ENCODE measurements at regions not wholly inside any gene's neighbourhood (a gene's known extent, or its start where the extent isn't known, plus 50 kb on each side); places are given as distances from the start of the nearest gene placed in this dataset.

DNA sequence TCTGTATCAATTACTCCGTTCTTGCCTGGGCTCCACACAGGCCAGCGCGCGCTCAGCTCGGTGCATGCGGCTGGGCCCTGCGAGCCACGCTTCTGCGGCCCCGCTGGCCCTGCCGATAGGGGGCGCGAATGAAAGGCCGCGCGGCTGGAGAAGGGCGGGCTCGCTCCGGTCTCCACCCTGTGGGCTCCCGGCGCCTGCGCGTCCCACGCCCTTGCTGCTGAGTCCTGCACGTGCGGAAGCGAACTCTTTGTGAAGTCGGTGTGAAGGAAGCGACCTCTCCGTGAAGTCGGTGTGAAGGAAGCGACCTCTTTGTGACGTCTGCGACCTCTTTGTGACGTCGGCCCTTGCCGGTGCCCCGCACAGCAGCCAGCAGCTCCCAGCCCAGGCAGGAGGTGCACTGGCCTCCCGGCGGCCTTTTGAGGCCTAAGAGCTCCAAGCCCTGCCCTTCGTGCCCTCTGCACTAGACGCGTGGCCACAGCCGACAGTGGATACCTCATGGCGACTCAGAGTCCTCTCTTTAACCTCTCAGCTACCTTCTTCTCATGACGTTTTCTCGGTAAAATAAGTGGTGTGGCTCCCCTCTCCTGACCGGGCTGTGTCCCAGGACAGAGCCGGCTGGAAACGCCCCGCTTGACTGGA lies 391.9 kb upstream of the RAB6C start (continued):
- TF ChIP-seq, protein P1, sequence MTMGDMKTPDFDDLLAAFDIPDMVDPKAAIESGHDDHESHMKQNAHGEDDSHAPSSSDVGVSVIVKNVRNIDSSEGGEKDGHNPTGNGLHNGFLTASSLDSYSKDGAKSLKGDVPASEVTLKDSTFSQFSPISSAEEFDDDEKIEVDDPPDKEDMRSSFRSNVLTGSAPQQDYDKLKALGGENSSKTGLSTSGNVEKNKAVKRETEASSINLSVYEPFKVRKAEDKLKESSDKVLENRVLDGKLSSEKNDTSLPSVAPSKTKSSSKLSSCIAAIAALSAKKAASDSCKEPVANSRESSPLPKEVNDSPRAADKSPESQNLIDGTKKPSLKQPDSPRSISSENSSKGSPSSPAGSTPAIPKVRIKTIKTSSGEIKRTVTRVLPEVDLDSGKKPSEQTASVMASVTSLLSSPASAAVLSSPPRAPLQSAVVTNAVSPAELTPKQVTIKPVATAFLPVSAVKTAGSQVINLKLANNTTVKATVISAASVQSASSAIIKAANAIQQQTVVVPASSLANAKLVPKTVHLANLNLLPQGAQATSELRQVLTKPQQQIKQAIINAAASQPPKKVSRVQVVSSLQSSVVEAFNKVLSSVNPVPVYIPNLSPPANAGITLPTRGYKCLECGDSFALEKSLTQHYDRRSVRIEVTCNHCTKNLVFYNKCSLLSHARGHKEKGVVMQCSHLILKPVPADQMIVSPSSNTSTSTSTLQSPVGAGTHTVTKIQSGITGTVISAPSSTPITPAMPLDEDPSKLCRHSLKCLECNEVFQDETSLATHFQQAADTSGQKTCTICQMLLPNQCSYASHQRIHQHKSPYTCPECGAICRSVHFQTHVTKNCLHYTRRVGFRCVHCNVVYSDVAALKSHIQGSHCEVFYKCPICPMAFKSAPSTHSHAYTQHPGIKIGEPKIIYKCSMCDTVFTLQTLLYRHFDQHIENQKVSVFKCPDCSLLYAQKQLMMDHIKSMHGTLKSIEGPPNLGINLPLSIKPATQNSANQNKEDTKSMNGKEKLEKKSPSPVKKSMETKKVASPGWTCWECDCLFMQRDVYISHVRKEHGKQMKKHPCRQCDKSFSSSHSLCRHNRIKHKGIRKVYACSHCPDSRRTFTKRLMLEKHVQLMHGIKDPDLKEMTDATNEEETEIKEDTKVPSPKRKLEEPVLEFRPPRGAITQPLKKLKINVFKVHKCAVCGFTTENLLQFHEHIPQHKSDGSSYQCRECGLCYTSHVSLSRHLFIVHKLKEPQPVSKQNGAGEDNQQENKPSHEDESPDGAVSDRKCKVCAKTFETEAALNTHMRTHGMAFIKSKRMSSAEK (CRISPR knock-in tag; IDR thresholded peaks at IDR 0.05; ENCODE audit: borderline replicate concordance) = 0 out of 2 replicates have a peak, but pooled peaks have one; percentile 36
- TF ChIP-seq ZNF671 (CRISPR knock-in tag; IDR thresholded peaks at IDR 0.05) (no peak), ZNF232 (CRISPR knock-in tag; IDR thresholded peaks at IDR 0.05) (peak; percentile 90), ZNF219 (CRISPR knock-in tag; IDR thresholded peaks at IDR 0.05; ENCODE audit: borderline replicate concordance) (peak; percentile 68; the same call in 1 of the 2 replicates), SP1 (CRISPR knock-in tag; conservative IDR thresholded peaks at IDR 0.05) (peak; percentile 81), JUN (CRISPR knock-in tag; IDR thresholded peaks at IDR 0.05) (peak; percentile 69; the same call in 1 of the 2 replicates), FOXP1 (CRISPR knock-in tag; IDR thresholded peaks at IDR 0.05; ENCODE audit: borderline replicate concordance) (peak; percentile 98), CREB1 (CRISPR knock-in tag; IDR thresholded peaks at IDR 0.05) (peak; percentile 86), TP53 (CRISPR knock-in tag; IDR thresholded peaks at IDR 0.05) (peak; percentile 95), NFYB (CRISPR knock-in tag; conservative IDR thresholded peaks at IDR 0.05; ENCODE audit: low read depth) (0 out of 2 replicates have a peak, but pooled peaks have one; percentile 29), NR3C1 (CRISPR knock-in tag; conservative IDR thresholded peaks at IDR 0.05; ENCODE audit: low read depth) (peak; percentile 88; the same call in 1 of the 2 replicates), NFE2L1 (CRISPR knock-in tag; IDR thresholded peaks at IDR 0.05) (peak; percentile 94), ZNF317 (CRISPR knock-in tag; IDR thresholded peaks at IDR 0.05; ENCODE audit: borderline replicate concordance, low read depth) (no peak), JAZF1 (CRISPR knock-in tag; IDR thresholded peaks at IDR 0.05) (no peak)
- TF ChIP-seq, protein P2, sequence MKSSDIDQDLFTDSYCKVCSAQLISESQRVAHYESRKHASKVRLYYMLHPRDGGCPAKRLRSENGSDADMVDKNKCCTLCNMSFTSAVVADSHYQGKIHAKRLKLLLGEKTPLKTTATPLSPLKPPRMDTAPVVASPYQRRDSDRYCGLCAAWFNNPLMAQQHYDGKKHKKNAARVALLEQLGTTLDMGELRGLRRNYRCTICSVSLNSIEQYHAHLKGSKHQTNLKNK (CRISPR knock-in tag; IDR thresholded peaks at IDR 0.05) = no peak
- TF ChIP-seq, protein P3, sequence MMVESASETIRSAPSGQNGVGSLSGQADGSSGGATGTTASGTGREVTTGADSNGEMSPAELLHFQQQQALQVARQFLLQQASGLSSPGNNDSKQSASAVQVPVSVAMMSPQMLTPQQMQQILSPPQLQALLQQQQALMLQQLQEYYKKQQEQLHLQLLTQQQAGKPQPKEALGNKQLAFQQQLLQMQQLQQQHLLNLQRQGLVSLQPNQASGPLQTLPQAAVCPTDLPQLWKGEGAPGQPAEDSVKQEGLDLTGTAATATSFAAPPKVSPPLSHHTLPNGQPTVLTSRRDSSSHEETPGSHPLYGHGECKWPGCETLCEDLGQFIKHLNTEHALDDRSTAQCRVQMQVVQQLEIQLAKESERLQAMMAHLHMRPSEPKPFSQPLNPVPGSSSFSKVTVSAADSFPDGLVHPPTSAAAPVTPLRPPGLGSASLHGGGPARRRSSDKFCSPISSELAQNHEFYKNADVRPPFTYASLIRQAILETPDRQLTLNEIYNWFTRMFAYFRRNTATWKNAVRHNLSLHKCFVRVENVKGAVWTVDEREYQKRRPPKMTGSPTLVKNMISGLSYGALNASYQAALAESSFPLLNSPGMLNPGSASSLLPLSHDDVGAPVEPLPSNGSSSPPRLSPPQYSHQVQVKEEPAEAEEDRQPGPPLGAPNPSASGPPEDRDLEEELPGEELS (CRISPR knock-in tag; IDR thresholded peaks at IDR 0.05) = peak; percentile 87
- TF ChIP-seq, protein P4, sequence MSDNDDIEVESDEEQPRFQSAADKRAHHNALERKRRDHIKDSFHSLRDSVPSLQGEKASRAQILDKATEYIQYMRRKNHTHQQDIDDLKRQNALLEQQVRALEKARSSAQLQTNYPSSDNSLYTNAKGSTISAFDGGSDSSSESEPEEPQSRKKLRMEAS (CRISPR knock-in tag; IDR thresholded peaks at IDR 0.05) = peak; percentile 99
- TF ChIP-seq, protein P5, sequence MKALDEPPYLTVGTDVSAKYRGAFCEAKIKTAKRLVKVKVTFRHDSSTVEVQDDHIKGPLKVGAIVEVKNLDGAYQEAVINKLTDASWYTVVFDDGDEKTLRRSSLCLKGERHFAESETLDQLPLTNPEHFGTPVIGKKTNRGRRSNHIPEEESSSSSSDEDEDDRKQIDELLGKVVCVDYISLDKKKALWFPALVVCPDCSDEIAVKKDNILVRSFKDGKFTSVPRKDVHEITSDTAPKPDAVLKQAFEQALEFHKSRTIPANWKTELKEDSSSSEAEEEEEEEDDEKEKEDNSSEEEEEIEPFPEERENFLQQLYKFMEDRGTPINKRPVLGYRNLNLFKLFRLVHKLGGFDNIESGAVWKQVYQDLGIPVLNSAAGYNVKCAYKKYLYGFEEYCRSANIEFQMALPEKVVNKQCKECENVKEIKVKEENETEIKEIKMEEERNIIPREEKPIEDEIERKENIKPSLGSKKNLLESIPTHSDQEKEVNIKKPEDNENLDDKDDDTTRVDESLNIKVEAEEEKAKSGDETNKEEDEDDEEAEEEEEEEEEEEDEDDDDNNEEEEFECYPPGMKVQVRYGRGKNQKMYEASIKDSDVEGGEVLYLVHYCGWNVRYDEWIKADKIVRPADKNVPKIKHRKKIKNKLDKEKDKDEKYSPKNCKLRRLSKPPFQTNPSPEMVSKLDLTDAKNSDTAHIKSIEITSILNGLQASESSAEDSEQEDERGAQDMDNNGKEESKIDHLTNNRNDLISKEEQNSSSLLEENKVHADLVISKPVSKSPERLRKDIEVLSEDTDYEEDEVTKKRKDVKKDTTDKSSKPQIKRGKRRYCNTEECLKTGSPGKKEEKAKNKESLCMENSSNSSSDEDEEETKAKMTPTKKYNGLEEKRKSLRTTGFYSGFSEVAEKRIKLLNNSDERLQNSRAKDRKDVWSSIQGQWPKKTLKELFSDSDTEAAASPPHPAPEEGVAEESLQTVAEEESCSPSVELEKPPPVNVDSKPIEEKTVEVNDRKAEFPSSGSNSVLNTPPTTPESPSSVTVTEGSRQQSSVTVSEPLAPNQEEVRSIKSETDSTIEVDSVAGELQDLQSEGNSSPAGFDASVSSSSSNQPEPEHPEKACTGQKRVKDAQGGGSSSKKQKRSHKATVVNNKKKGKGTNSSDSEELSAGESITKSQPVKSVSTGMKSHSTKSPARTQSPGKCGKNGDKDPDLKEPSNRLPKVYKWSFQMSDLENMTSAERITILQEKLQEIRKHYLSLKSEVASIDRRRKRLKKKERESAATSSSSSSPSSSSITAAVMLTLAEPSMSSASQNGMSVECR (CRISPR knock-in tag; IDR thresholded peaks at IDR 0.05; ENCODE audit: borderline replicate concordance) = peak; percentile 90; the same call in 1 of the 2 replicates
- TF ChIP-seq, protein P6, sequence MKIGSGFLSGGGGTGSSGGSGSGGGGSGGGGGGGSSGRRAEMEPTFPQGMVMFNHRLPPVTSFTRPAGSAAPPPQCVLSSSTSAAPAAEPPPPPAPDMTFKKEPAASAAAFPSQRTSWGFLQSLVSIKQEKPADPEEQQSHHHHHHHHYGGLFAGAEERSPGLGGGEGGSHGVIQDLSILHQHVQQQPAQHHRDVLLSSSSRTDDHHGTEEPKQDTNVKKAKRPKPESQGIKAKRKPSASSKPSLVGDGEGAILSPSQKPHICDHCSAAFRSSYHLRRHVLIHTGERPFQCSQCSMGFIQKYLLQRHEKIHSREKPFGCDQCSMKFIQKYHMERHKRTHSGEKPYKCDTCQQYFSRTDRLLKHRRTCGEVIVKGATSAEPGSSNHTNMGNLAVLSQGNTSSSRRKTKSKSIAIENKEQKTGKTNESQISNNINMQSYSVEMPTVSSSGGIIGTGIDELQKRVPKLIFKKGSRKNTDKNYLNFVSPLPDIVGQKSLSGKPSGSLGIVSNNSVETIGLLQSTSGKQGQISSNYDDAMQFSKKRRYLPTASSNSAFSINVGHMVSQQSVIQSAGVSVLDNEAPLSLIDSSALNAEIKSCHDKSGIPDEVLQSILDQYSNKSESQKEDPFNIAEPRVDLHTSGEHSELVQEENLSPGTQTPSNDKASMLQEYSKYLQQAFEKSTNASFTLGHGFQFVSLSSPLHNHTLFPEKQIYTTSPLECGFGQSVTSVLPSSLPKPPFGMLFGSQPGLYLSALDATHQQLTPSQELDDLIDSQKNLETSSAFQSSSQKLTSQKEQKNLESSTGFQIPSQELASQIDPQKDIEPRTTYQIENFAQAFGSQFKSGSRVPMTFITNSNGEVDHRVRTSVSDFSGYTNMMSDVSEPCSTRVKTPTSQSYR (CRISPR knock-in tag; IDR thresholded peaks at IDR 0.05) = peak; percentile 88; the same call in 1 of the 2 replicates
- TF ChIP-seq, protein P7, sequence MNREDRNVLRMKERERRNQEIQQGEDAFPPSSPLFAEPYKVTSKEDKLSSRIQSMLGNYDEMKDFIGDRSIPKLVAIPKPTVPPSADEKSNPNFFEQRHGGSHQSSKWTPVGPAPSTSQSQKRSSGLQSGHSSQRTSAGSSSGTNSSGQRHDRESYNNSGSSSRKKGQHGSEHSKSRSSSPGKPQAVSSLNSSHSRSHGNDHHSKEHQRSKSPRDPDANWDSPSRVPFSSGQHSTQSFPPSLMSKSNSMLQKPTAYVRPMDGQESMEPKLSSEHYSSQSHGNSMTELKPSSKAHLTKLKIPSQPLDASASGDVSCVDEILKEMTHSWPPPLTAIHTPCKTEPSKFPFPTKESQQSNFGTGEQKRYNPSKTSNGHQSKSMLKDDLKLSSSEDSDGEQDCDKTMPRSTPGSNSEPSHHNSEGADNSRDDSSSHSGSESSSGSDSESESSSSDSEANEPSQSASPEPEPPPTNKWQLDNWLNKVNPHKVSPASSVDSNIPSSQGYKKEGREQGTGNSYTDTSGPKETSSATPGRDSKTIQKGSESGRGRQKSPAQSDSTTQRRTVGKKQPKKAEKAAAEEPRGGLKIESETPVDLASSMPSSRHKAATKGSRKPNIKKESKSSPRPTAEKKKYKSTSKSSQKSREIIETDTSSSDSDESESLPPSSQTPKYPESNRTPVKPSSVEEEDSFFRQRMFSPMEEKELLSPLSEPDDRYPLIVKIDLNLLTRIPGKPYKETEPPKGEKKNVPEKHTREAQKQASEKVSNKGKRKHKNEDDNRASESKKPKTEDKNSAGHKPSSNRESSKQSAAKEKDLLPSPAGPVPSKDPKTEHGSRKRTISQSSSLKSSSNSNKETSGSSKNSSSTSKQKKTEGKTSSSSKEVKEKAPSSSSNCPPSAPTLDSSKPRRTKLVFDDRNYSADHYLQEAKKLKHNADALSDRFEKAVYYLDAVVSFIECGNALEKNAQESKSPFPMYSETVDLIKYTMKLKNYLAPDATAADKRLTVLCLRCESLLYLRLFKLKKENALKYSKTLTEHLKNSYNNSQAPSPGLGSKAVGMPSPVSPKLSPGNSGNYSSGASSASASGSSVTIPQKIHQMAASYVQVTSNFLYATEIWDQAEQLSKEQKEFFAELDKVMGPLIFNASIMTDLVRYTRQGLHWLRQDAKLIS (CRISPR knock-in tag; IDR thresholded peaks at IDR 0.05; ENCODE audit: borderline replicate concordance) = peak; percentile 92
